ENCODE measurements at regions not wholly inside any gene's neighbourhood (a gene's known extent, or its start where the extent isn't known, plus 50 kb on each side); places are given as distances from the start of the nearest gene placed in this dataset.

- DNase-seq (ENCODE audit: low spot score): peak; percentile 16
- Histone ChIP-seq H3K27me3 (ENCODE audit: control insufficient read depth in 4 of 4, insufficient read depth in 4 of 4, low read length in 3 of 4) (peaks cover 0 to 3% (median 0%) of the 10 kb centered on the region in 4 donors), H3K9me3 (ENCODE audit: control insufficient read depth in 4 of 4, low read length in 3 of 4) (no peaks in the 10 kb centered on the region), H3K9ac (ENCODE audit: low read depth in 1 of 2, low read length in 2 of 2) (no peak overlapping the region), H3K36me3 (ENCODE audit: control insufficient read depth in 4 of 4, insufficient read depth in 3 of 4, low read depth in 1 of 4, low read length in 3 of 4) (no peaks in the 10 kb centered on the region), H3K4me3 (ENCODE audit: low read depth in 1 of 3, low read length in 3 of 3) (no peak overlapping the region), H3K27ac (ENCODE audit: low read depth in 1 of 2, low read length in 2 of 2) (no peak overlapping the region), H3K4me1 (ENCODE audit: control insufficient read depth in 4 of 4, insufficient read depth in 4 of 4, low read length in 3 of 4) (no peaks in the 10 kb centered on the region)
- no peak for TF ChIP-seq YY1 (IDR thresholded peaks at IDR 0.05)
- TF ChIP-seq FOXA1 (IDR thresholded peaks at IDR 0.05): no peak
- no peak for TF ChIP-seq HNF4G (IDR thresholded peaks at IDR 0.05)
- TF ChIP-seq, protein P1, sequence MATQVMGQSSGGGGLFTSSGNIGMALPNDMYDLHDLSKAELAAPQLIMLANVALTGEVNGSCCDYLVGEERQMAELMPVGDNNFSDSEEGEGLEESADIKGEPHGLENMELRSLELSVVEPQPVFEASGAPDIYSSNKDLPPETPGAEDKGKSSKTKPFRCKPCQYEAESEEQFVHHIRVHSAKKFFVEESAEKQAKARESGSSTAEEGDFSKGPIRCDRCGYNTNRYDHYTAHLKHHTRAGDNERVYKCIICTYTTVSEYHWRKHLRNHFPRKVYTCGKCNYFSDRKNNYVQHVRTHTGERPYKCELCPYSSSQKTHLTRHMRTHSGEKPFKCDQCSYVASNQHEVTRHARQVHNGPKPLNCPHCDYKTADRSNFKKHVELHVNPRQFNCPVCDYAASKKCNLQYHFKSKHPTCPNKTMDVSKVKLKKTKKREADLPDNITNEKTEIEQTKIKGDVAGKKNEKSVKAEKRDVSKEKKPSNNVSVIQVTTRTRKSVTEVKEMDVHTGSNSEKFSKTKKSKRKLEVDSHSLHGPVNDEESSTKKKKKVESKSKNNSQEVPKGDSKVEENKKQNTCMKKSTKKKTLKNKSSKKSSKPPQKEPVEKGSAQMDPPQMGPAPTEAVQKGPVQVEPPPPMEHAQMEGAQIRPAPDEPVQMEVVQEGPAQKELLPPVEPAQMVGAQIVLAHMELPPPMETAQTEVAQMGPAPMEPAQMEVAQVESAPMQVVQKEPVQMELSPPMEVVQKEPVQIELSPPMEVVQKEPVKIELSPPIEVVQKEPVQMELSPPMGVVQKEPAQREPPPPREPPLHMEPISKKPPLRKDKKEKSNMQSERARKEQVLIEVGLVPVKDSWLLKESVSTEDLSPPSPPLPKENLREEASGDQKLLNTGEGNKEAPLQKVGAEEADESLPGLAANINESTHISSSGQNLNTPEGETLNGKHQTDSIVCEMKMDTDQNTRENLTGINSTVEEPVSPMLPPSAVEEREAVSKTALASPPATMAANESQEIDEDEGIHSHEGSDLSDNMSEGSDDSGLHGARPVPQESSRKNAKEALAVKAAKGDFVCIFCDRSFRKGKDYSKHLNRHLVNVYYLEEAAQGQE (IDR thresholded peaks at IDR 0.05): no peak
- no peak for TF ChIP-seq TAF1 (conservative IDR thresholded peaks at IDR 0.05)
- TF ChIP-seq JUND (IDR thresholded peaks at IDR 0.05): no peak
- TF ChIP-seq NR2F2 (IDR thresholded peaks at IDR 0.05): no peak
- TF ChIP-seq, protein P2, sequence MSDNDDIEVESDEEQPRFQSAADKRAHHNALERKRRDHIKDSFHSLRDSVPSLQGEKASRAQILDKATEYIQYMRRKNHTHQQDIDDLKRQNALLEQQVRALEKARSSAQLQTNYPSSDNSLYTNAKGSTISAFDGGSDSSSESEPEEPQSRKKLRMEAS (IDR thresholded peaks at IDR 0.05): no peak
- TF ChIP-seq RAD21 (IDR thresholded peaks at IDR 0.05): no peak
- no peak for TF ChIP-seq GABPA (IDR thresholded peaks at IDR 0.05 in 1 of 2, conservative IDR thresholded peaks at IDR 0.05 in 1 of 2)
- TF ChIP-seq HNF4A (conservative IDR thresholded peaks at IDR 0.05): no peak
- TF ChIP-seq EGR1 (IDR thresholded peaks at IDR 0.05; ENCODE audit: low read depth in 2 of 2): no peak
- TF ChIP-seq RXRA (IDR thresholded peaks at IDR 0.05): no peak
- TF ChIP-seq SP1 (IDR thresholded peaks at IDR 0.05): no peak
- TF ChIP-seq, protein P3, sequence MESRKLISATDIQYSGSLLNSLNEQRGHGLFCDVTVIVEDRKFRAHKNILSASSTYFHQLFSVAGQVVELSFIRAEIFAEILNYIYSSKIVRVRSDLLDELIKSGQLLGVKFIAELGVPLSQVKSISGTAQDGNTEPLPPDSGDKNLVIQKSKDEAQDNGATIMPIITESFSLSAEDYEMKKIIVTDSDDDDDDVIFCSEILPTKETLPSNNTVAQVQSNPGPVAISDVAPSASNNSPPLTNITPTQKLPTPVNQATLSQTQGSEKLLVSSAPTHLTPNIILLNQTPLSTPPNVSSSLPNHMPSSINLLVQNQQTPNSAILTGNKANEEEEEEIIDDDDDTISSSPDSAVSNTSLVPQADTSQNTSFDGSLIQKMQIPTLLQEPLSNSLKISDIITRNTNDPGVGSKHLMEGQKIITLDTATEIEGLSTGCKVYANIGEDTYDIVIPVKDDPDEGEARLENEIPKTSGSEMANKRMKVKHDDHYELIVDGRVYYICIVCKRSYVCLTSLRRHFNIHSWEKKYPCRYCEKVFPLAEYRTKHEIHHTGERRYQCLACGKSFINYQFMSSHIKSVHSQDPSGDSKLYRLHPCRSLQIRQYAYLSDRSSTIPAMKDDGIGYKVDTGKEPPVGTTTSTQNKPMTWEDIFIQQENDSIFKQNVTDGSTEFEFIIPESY (IDR thresholded peaks at IDR 0.05): no peak
- TF ChIP-seq, protein P4, sequence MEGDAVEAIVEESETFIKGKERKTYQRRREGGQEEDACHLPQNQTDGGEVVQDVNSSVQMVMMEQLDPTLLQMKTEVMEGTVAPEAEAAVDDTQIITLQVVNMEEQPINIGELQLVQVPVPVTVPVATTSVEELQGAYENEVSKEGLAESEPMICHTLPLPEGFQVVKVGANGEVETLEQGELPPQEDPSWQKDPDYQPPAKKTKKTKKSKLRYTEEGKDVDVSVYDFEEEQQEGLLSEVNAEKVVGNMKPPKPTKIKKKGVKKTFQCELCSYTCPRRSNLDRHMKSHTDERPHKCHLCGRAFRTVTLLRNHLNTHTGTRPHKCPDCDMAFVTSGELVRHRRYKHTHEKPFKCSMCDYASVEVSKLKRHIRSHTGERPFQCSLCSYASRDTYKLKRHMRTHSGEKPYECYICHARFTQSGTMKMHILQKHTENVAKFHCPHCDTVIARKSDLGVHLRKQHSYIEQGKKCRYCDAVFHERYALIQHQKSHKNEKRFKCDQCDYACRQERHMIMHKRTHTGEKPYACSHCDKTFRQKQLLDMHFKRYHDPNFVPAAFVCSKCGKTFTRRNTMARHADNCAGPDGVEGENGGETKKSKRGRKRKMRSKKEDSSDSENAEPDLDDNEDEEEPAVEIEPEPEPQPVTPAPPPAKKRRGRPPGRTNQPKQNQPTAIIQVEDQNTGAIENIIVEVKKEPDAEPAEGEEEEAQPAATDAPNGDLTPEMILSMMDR (IDR thresholded peaks at IDR 0.05; ENCODE audit: low read depth, low read length, missing input control): no peak
- WGBS: 71% methylated on average over 14 of the region's 14 CpGs
These were observed 213.9 kb downstream of the NDUFA10 start for GRCh38 chr2:239811111-239811781.

DNA sequence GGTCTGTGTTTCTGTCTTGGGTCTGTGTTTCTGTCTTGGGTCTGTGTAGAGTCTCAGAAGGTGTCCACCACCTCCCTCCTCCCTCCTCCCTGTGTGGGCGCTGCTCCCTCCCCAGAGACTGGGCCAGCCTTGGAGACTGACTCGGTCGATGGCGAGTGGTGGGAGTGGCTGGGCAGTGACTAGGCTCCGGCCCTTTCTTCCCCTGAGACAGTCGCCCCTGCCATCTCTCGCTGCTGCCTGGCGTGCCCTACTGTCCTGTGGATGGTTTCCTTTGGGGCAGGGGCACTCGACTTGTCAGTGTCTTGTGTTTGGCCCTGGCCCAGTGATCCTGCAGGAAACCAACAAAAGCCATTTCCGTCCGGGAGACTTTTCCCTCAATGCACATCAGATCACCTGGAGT, 215.8 kb downstream of the NDUFA10 start:
- H3K36me3 ChIP-seq (ENCODE audit: control insufficient read depth in 4 of 4, insufficient read depth in 3 of 4, low read depth in 1 of 4, low read length in 3 of 4): no peaks in the 10 kb centered on the region
- H3K4me1 ChIP-seq (ENCODE audit: control insufficient read depth in 4 of 4, insufficient read depth in 4 of 4, low read length in 3 of 4): no peaks in the 10 kb centered on the region
- no peak overlapping the region for H3K27ac ChIP-seq (ENCODE audit: low read depth in 1 of 2, low read length in 2 of 2)
- no peaks in the 10 kb centered on the region for H3K9me3 ChIP-seq (ENCODE audit: control insufficient read depth in 4 of 4, low read length in 3 of 4)
- H3K9ac ChIP-seq (ENCODE audit: low read depth in 1 of 2, low read length in 2 of 2): no peak overlapping the region
- DNase-seq (ENCODE audit: low spot score): peak; percentile 10
- H3K27me3 ChIP-seq (ENCODE audit: control insufficient read depth in 4 of 4, insufficient read depth in 4 of 4, low read length in 3 of 4): peaks cover 0 to 3% (median 0%) of the 10 kb centered on the region in 4 donors
- no peak overlapping the region for H3K4me3 ChIP-seq (ENCODE audit: low read depth in 1 of 3, low read length in 3 of 3)
- 59% methylated on average over 11 of the region's 11 CpGs for WGBS
- TF ChIP-seq EGR1 (IDR thresholded peaks at IDR 0.05; ENCODE audit: low read depth in 2 of 2): no peak
- no peak for TF ChIP-seq NR2F2 (IDR thresholded peaks at IDR 0.05)
- no peak for TF ChIP-seq FOXA2 (IDR thresholded peaks at IDR 0.05)
- TF ChIP-seq, protein P1 (IDR thresholded peaks at IDR 0.05): no peak
- TF ChIP-seq, protein P4 (IDR thresholded peaks at IDR 0.05; ENCODE audit: low read depth, low read length, missing input control): no peak

Data from liver (tissue), 8 donors.